Urinary bladder (tissue), 3 donors: ENCODE measurements at regions not wholly inside any gene's neighbourhood (a gene's known extent, or its start where the extent isn't known, plus 50 kb on each side); places are given as distances from the start of the nearest gene placed in this dataset.
"Not testable (repeated sequence)": the region's sequence is repeated elsewhere in the genome, so short reads cannot be mapped to it uniquely, and the experiment has no call there.

Experiments used
- DNase-seq: peaks from one replicate; pipeline ENCODE4 v3.0.0-alpha.2; 2015; ENCODE audit errors: extremely low spot score
- H3K27ac ChIP-seq: one replicate; pipeline ENCODE4 v1.5.1; 2013; ENCODE audit warnings: low read depth, mild to moderate bottlenecking, moderate library complexity
- H3K36me3 ChIP-seq: one replicate; pipeline ENCODE4 v1.6.1; 2013; ENCODE audit warnings: mild to moderate bottlenecking, moderate library complexity; ENCODE audit not compliant: insufficient read depth
- H3K4me1 ChIP-seq: one replicate; pipeline ENCODE4 v1.6.1; 2013; ENCODE audit warnings: mild to moderate bottlenecking, moderate library complexity; ENCODE audit not compliant: insufficient read depth
- H3K4me3 ChIP-seq: one replicate; pipeline ENCODE4 v1.5.1; 2013; ENCODE audit warnings: low read depth, low read length
- WGBS: extraction: QIAGEN DNeasy Blood & Tissue Kit; methylation state at CpG from one replicate; pipeline ENCODE4 v1.1.7; 2013; 5-methylcytosine and 5-hydroxymethylcytosine counted together
- donor health status: healthy with polysubstance abuse.
- donor health status: healthy.

GRCh38 chr11:97880209-97880608 lies 1140.5 kb upstream of the CNTN5 start:
- no peak overlapping the region for H3K4me3 ChIP-seq
- no peaks in the 10 kb centered on the region for H3K36me3 ChIP-seq
- H3K27ac ChIP-seq: no peak overlapping the region
- DNase-seq: no peak
- no peaks in the 10 kb centered on the region for H3K4me1 ChIP-seq

GRCh38 chr11:97883086-97883485 lies 1137.7 kb upstream of the CNTN5 start:
- Histone ChIP-seq H3K36me3 (no peaks in the 10 kb centered on the region), H3K4me1 (no peaks in the 10 kb centered on the region), H3K4me3 (no peak overlapping the region), H3K27ac (no peak overlapping the region)
- whole genome bisulfite sequencing: 42% methylated on average over 2 of the region's 2 CpGs
- no peak for DNase-seq

GRCh38 chr11:97888641-97889040 lies 1132.1 kb upstream of the CNTN5 start:
- WGBS: 94% methylated on average over 2 of the region's 2 CpGs

GRCh38 chr11:97890466-97890865 lies 1130.3 kb upstream of the CNTN5 start:
- Histone ChIP-seq H3K36me3 (no peaks in the 10 kb centered on the region), H3K4me1 (no peaks in the 10 kb centered on the region), H3K4me3 (no peak overlapping the region), H3K27ac (no peak overlapping the region)
- WGBS: 73% methylated on average over 1 of the region's 1 CpG
- no peak for DNase-seq

More at GRCh38 chr11:97888641-97889040, 1132.1 kb upstream of the CNTN5 start:
- no peak for DNase-seq
- no peak overlapping the region for H3K4me3 ChIP-seq
- H3K27ac ChIP-seq: no peak overlapping the region
- H3K36me3 ChIP-seq: no peaks in the 10 kb centered on the region
- no peaks in the 10 kb centered on the region for H3K4me1 ChIP-seq

- WGBS: 56% methylated on average over 2 of the region's 2 CpGs
- Histone ChIP-seq H3K4me1 (no peaks in the 10 kb centered on the region), H3K27ac (no peak overlapping the region), H3K36me3 (no peaks in the 10 kb centered on the region), H3K4me3 (no peak overlapping the region)
- no peak for DNase-seq
These were observed 1127.1 kb upstream of the CNTN5 start for GRCh38 chr11:97893612-97894011.

- no peak for DNase-seq
- WGBS: 67% methylated on average over 2 of the region's 2 CpGs
- H3K4me1 ChIP-seq: no peaks in the 10 kb centered on the region
- no peaks in the 10 kb centered on the region for H3K36me3 ChIP-seq
- H3K27ac ChIP-seq: no peak overlapping the region
- no peak overlapping the region for H3K4me3 ChIP-seq
These were observed 1125.8 kb upstream of the CNTN5 start for GRCh38 chr11:97894978-97895377.

GRCh38 chr11:97895572-97895971 lies 1125.2 kb upstream of the CNTN5 start:
- Histone ChIP-seq H3K27ac (no peak overlapping the region), H3K4me3 (no peak overlapping the region), H3K36me3 (no peaks in the 10 kb centered on the region), H3K4me1 (no peaks in the 10 kb centered on the region)
- WGBS: 84% methylated on average over 3 of the region's 3 CpGs
- no peak for DNase-seq

GRCh38 chr11:97902828-97903227 lies 1117.9 kb upstream of the CNTN5 start:
- WGBS: 63% methylated on average over 1 of the region's 1 CpG
- H3K27ac ChIP-seq: no peak overlapping the region
- no peak for DNase-seq
- H3K36me3 ChIP-seq: no peaks in the 10 kb centered on the region
- H3K4me1 ChIP-seq: no peaks in the 10 kb centered on the region
- no peak overlapping the region for H3K4me3 ChIP-seq

GRCh38 chr11:97905101-97905500 lies 1115.6 kb upstream of the CNTN5 start:
- H3K4me1 ChIP-seq: no peaks in the 10 kb centered on the region
- no peaks in the 10 kb centered on the region for H3K36me3 ChIP-seq
- H3K4me3 ChIP-seq: no peak overlapping the region
- no peak overlapping the region for H3K27ac ChIP-seq
- DNase-seq: no peak

GRCh38 chr11:97905671-97906070 lies 1115.1 kb upstream of the CNTN5 start:
- 95% methylated on average over 1 of the region's 1 CpG for WGBS
- Histone ChIP-seq H3K36me3 (no peaks in the 10 kb centered on the region), H3K4me1 (no peaks in the 10 kb centered on the region), H3K4me3 (no peak overlapping the region), H3K27ac (no peak overlapping the region)
- no peak for DNase-seq

GRCh38 chr11:97908354-97908753 lies 1112.4 kb upstream of the CNTN5 start:
- Histone ChIP-seq H3K36me3 (no peaks in the 10 kb centered on the region), H3K4me1 (no peaks in the 10 kb centered on the region), H3K27ac (no peak overlapping the region), H3K4me3 (no peak overlapping the region)
- 85% methylated on average over 5 of the region's 5 CpGs for WGBS
- DNase-seq: no peak

- no peaks in the 10 kb centered on the region for H3K36me3 ChIP-seq
- WGBS: 44% methylated on average over 7 of the region's 7 CpGs
- H3K4me3 ChIP-seq: no peak overlapping the region
- DNase-seq: no peak
- no peak overlapping the region for H3K27ac ChIP-seq
- no peaks in the 10 kb centered on the region for H3K4me1 ChIP-seq
These were observed 1110.9 kb upstream of the CNTN5 start for GRCh38 chr11:97909614-97910399.

- Histone ChIP-seq H3K36me3 (no peaks in the 10 kb centered on the region), H3K4me3 (no peak overlapping the region), H3K4me1 (no peaks in the 10 kb centered on the region), H3K27ac (no peak overlapping the region)
- DNase-seq: no peak
- 75% methylated on average over 3 of the region's 3 CpGs for WGBS
These were observed 1108.1 kb upstream of the CNTN5 start for GRCh38 chr11:97912629-97913028.

- not testable (repeated sequence) for H3K4me1 ChIP-seq, H3K4me3 ChIP-seq, DNase-seq, H3K36me3 ChIP-seq, H3K27ac ChIP-seq
- WGBS: 93% methylated on average over 10 of the region's 10 CpGs
These were observed 1097.8 kb upstream of the CNTN5 start for GRCh38 chr11:97922933-97923332.
